ENCODE measurements at regions not wholly inside any gene's neighbourhood (a gene's known extent, or its start where the extent isn't known, plus 50 kb on each side); places are given as distances from the start of the nearest gene placed in this dataset.

DNA sequence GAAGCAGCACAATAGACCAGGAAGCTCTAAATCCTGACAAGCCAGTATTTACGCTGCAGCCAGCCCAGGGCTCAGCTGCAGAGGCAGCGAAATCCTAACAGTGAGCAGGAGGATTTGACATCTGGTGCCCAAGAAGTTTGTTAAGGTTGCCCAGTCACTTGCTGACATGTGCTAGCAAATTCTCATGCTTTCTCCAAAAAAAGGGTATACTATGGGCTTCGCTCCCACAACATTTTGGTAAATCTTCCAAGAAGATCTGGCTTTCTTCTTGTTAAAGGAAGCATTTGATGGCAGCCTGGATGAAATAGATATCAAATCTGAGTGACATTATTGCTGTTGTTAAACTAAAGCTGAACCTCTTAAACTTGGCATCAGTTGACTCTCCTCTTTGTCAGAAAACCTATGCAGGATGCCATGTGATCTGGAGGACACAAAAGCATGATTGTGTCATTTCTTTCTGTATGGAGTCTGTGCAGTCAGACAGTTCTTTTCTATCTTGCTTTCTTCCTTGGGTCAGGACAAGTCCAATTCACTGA, 949.7 kb upstream of the RBFOX1 start:
- DNase-seq (ENCODE audit: low spot score) (no peak), ATAC-seq (ENCODE audit: low FRiP score) (no peak)
- TF ChIP-seq CTCF (IDR thresholded peaks at IDR 0.05) = no peak

GRCh38 chr16:6381896-6382295, 950.7 kb upstream of the RBFOX1 start:
- TF ChIP-seq CTCF (IDR thresholded peaks at IDR 0.05) = no peak
- no peak for DNase-seq (ENCODE audit: low spot score)

GRCh38 chr16:6377956-6378355, 954.7 kb upstream of the RBFOX1 start:
- TF ChIP-seq CTCF (IDR thresholded peaks at IDR 0.05) = no peak
- DNase-seq (ENCODE audit: low spot score) = no peak
- ATAC-seq (ENCODE audit: low FRiP score) = no peak

More at GRCh38 chr16:6381896-6382295, 950.7 kb upstream of the RBFOX1 start:
- ATAC-seq (ENCODE audit: low FRiP score) = no peak

- no peak for TF ChIP-seq CTCF (IDR thresholded peaks at IDR 0.05)
- ATAC-seq (ENCODE audit: low FRiP score) = no peak
- DNase-seq (ENCODE audit: low spot score) = no peak
Measured at GRCh38 chr16:6375465-6376075, 957.1 kb upstream of the RBFOX1 start.

DNA sequence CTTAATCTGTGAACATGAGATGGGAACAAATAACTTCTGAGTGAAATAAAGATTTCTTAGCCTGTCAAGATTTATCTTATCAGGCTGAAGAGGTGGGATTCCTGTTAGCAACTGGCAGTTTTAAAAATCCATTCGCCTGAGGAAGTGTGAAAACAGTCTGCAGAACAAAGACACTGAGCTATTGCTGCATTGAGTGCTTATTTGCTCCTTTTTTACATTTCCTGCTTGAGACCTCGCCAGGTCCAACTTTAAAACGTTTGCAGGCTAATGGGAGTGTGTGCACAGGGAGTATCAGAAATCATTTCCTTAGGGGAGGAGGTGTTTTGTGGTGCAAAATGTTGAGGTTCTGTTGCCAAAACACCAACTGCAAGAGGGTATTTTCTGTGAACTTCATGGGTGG, 957.8 kb upstream of the RBFOX1 start:
- no peak for ATAC-seq (ENCODE audit: low FRiP score)
- TF ChIP-seq CTCF (IDR thresholded peaks at IDR 0.05) = no peak
- no peak for DNase-seq (ENCODE audit: low spot score)

DNA sequence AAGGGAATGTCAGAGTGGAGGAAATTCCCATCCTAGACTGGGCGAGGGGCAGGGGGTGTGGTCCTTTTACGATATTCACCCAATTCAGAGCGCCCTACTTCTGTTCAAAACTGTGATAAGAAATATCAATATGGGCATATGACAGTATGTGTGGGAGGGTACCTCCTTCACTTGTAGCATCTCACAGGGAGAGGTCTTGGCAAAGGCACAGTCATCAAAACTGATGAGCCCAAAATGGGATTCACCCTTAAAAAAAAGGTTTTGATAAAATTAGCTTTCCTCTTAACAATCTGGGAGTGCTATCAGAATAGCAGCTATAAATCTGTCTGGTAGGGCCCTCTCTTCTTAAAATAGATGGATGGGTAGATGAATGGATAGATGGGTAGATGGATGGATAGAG, 967.8 kb upstream of the RBFOX1 start:
- ATAC-seq (ENCODE audit: low FRiP score) = no peak
- no peak for DNase-seq (ENCODE audit: low spot score)
- TF ChIP-seq CTCF (IDR thresholded peaks at IDR 0.05) = no peak

- TF ChIP-seq CTCF (IDR thresholded peaks at IDR 0.05) = no peak
- no peak for DNase-seq (ENCODE audit: low spot score)
- ATAC-seq (ENCODE audit: low FRiP score) = no peak
Measured at GRCh38 chr16:6363896-6364607, 968.6 kb upstream of the RBFOX1 start.
